NB4 (cell line): ENCODE measurements at regions not wholly inside any gene's neighbourhood (a gene's known extent, or its start where the extent isn't known, plus 50 kb on each side); places are given as distances from the start of the nearest gene placed in this dataset.

Experiments used
- DNase-seq: peaks from one replicate; pipeline ENCODE4 v3.0.0; 2010; ENCODE audit warnings: low read depth
- H3K4me3 ChIP-seq: one replicate; pipeline ENCODE4 v1.5.1; 2011; ENCODE audit warnings: mild to moderate bottlenecking, low read depth, low read length, moderate library complexity
- CTCF ChIP-seq: IDR thresholded peaks from one replicate; pipeline ENCODE4 v1.5.1; 2012; ENCODE audit warnings: low read depth, low read length
- MAX ChIP-seq: IDR thresholded peaks from 2 replicates; pipeline ENCODE4 v1.6.1; 2011; ENCODE audit warnings: low read depth, low read length
- MYC ChIP-seq: IDR thresholded peaks from 2 replicates; pipeline ENCODE4 v1.6.1; 2011; ENCODE audit warnings: low read depth, low read length
- POLR2A ChIP-seq: IDR thresholded peaks from 2 replicates; pipeline ENCODE4 v1.6.1; 2011; ENCODE audit warnings: mild to moderate bottlenecking; ENCODE audit not compliant: insufficient read length; ENCODE audit errors: extremely low read depth

- no peak for DNase-seq
- no peak overlapping the region for H3K4me3 ChIP-seq
- TF ChIP-seq MYC = no peak
- TF ChIP-seq CTCF = no peak
- no peak for TF ChIP-seq POLR2A
- no peak for TF ChIP-seq MAX
Observed at GRCh38 chr5:124576848-124577409, 169.5 kb downstream of the ZNF608 start.

GRCh38 chr5:124575725-124576124 is 170.7 kb downstream of the ZNF608 start:
- no peak for DNase-seq
- TF ChIP-seq POLR2A (no peak), CTCF (no peak), MAX (no peak), MYC (no peak)
- H3K4me3 ChIP-seq = no peak overlapping the region

GRCh38 chr5:124574521-124575436 is 171.7 kb downstream of the ZNF608 start:
- H3K4me3 ChIP-seq = no peak overlapping the region
- DNase-seq = no peak
- no peak for TF ChIP-seq CTCF
- TF ChIP-seq MAX = no peak
- no peak for TF ChIP-seq MYC
- TF ChIP-seq POLR2A = no peak

GRCh38 chr5:124572971-124573370 is 173.5 kb downstream of the ZNF608 start:
- no peak overlapping the region for H3K4me3 ChIP-seq
- no peak for DNase-seq
- TF ChIP-seq POLR2A = no peak
- TF ChIP-seq MYC = no peak
- no peak for TF ChIP-seq CTCF
- TF ChIP-seq MAX = no peak

- TF ChIP-seq CTCF = no peak
- TF ChIP-seq MYC = no peak
- TF ChIP-seq MAX = no peak
- no peak for TF ChIP-seq POLR2A
- DNase-seq = no peak
- H3K4me3 ChIP-seq = no peak overlapping the region
Observed at GRCh38 chr5:124570285-124571035, 176.0 kb downstream of the ZNF608 start.
